ENCODE measurements at regions not wholly inside any gene's neighbourhood (a gene's known extent, or its start where the extent isn't known, plus 50 kb on each side); places are given as distances from the start of the nearest gene placed in this dataset.

- intact Hi-C loops (cut with micrococcal nuclease) = no loop called here
- Mint-ChIP-seq H3K4me1 (no peaks in the 10 kb centered on the region), H3K36me3 (no peaks in the 10 kb centered on the region)
Measured at GRCh38 chr5:103623425-103623824, 60.8 kb upstream of the NUDT12 start.

GRCh38 chr5:103621548-103621930 lies 59.0 kb upstream of the NUDT12 start:
- H3K27ac Mint-ChIP-seq = no peak overlapping the region
- no peak overlapping the region for H3K4me3 ChIP-seq (ENCODE audit: low read length in 2 of 2)
- no peaks in the 10 kb centered on the region for H3K27me3 ChIP-seq (ENCODE audit: insufficient read depth, low read length)
- no peak for DNase-seq
- no peaks in the 10 kb centered on the region for H3K4me1 ChIP-seq (ENCODE audit: insufficient read depth, low read length)
- intact Hi-C loops (cut with micrococcal nuclease) = no loop called here
- H3K36me3 ChIP-seq (ENCODE audit: insufficient read depth, low read length) = no peaks in the 10 kb centered on the region
- H3K27ac ChIP-seq (ENCODE audit: low read depth, low read length) = no peak overlapping the region
- POLR2A ChIA-PET (ENCODE audit: partially characterized antibody) = no interaction called here
- H3K27me3 Mint-ChIP-seq = no peaks in the 10 kb centered on the region
- H3K9me3 ChIP-seq (ENCODE audit: control insufficient read depth in 1 of 2, low read length in 2 of 2) = no peaks in the 10 kb centered on the region
- peaks cover 0 to 3% (median 0%) of the 10 kb centered on the region in 8 donors for H3K9me3 Mint-ChIP-seq
- CTCF ChIA-PET (ENCODE audit: partially characterized antibody) = no interaction called here
- H3K4me1 Mint-ChIP-seq = no peaks in the 10 kb centered on the region
- no peaks in the 10 kb centered on the region for H3K36me3 Mint-ChIP-seq
- no peak overlapping the region for H3K4me3 Mint-ChIP-seq

More at GRCh38 chr5:103623425-103623824, 60.8 kb upstream of the NUDT12 start:
- no peaks in the 10 kb centered on the region for H3K36me3 ChIP-seq (ENCODE audit: insufficient read depth, low read length)
- no peak overlapping the region for H3K27ac Mint-ChIP-seq
- ChIA-PET CTCF (ENCODE audit: partially characterized antibody) (no interaction called here), POLR2A (ENCODE audit: partially characterized antibody) (no interaction called here)
- no peaks in the 10 kb centered on the region for H3K9me3 ChIP-seq (ENCODE audit: control insufficient read depth in 1 of 2, low read length in 2 of 2)
- no peak overlapping the region for H3K4me3 ChIP-seq (ENCODE audit: low read length in 2 of 2)
- DNase-seq = no peak
- peaks cover 0 to 3% (median 0%) of the 10 kb centered on the region in 8 donors for H3K9me3 Mint-ChIP-seq
- no peaks in the 10 kb centered on the region for H3K4me1 ChIP-seq (ENCODE audit: insufficient read depth, low read length)
- no peaks in the 10 kb centered on the region for H3K27me3 ChIP-seq (ENCODE audit: insufficient read depth, low read length)
- H3K27ac ChIP-seq (ENCODE audit: low read depth, low read length) = no peak overlapping the region
- H3K4me3 Mint-ChIP-seq = no peak overlapping the region
- H3K27me3 Mint-ChIP-seq = no peaks in the 10 kb centered on the region

GRCh38 chr5:103620851-103621547 lies 58.4 kb upstream of the NUDT12 start:
- ChIA-PET CTCF (ENCODE audit: partially characterized antibody) (no interaction called here), POLR2A (ENCODE audit: partially characterized antibody) (no interaction called here)
- no peak overlapping the region for H3K4me3 Mint-ChIP-seq
- no peaks in the 10 kb centered on the region for H3K4me1 ChIP-seq (ENCODE audit: insufficient read depth, low read length)
- H3K4me3 ChIP-seq (ENCODE audit: low read length in 2 of 2) = no peak overlapping the region
- no peak for DNase-seq
- H3K4me1 Mint-ChIP-seq = no peaks in the 10 kb centered on the region
- no peaks in the 10 kb centered on the region for H3K27me3 ChIP-seq (ENCODE audit: insufficient read depth, low read length)
- no peaks in the 10 kb centered on the region for H3K36me3 ChIP-seq (ENCODE audit: insufficient read depth, low read length)
- H3K9me3 ChIP-seq (ENCODE audit: control insufficient read depth in 1 of 2, low read length in 2 of 2) = no peaks in the 10 kb centered on the region
- intact Hi-C loops (cut with micrococcal nuclease) = no loop called here
- no peak overlapping the region for H3K27ac Mint-ChIP-seq
- H3K36me3 Mint-ChIP-seq = no peaks in the 10 kb centered on the region
- H3K9me3 Mint-ChIP-seq = peaks cover 0 to 3% (median 0%) of the 10 kb centered on the region in 8 donors
- no peaks in the 10 kb centered on the region for H3K27me3 Mint-ChIP-seq
- no peak overlapping the region for H3K27ac ChIP-seq (ENCODE audit: low read depth, low read length)

- Histone ChIP-seq H3K4me1 (ENCODE audit: insufficient read depth, low read length) (no peaks in the 10 kb centered on the region), H3K27ac (ENCODE audit: low read depth, low read length) (no peak overlapping the region), H3K27me3 (ENCODE audit: insufficient read depth, low read length) (no peaks in the 10 kb centered on the region), H3K4me3 (ENCODE audit: low read length in 2 of 2) (no peak overlapping the region), H3K36me3 (ENCODE audit: insufficient read depth, low read length) (no peaks in the 10 kb centered on the region), H3K9me3 (ENCODE audit: control insufficient read depth in 1 of 2, low read length in 2 of 2) (no peaks in the 10 kb centered on the region)
- no peaks in the 10 kb centered on the region for H3K9me3 Mint-ChIP-seq
- ChIA-PET POLR2A (ENCODE audit: partially characterized antibody) (no interaction called here), CTCF (ENCODE audit: partially characterized antibody) (interaction anchor here (0.6 kb wide), 1 partner anchor 373 kb away, joined by 5 read pairs; no protein-coding TSS in a partner anchor)
- no peaks in the 10 kb centered on the region for H3K27me3 Mint-ChIP-seq
- H3K27ac Mint-ChIP-seq = no peak overlapping the region
- DNase-seq = no peak
- no peaks in the 10 kb centered on the region for H3K4me1 Mint-ChIP-seq
- no peak overlapping the region for H3K4me3 Mint-ChIP-seq
- H3K36me3 Mint-ChIP-seq = no peaks in the 10 kb centered on the region
- intact Hi-C loops (cut with micrococcal nuclease) = no loop called here
Measured at GRCh38 chr5:103617913-103618312, 55.3 kb upstream of the NUDT12 start.

GRCh38 chr5:103617090-103617489 lies 54.5 kb upstream of the NUDT12 start:
- H3K27ac ChIP-seq (ENCODE audit: low read depth, low read length) = no peak overlapping the region
- H3K4me3 ChIP-seq (ENCODE audit: low read length in 2 of 2) = no peak overlapping the region
- intact Hi-C loops (cut with micrococcal nuclease) = no loop called here
- H3K27me3 Mint-ChIP-seq = no peaks in the 10 kb centered on the region
- no peaks in the 10 kb centered on the region for H3K9me3 ChIP-seq (ENCODE audit: control insufficient read depth in 1 of 2, low read length in 2 of 2)
- H3K4me1 Mint-ChIP-seq = no peaks in the 10 kb centered on the region
- no peaks in the 10 kb centered on the region for H3K27me3 ChIP-seq (ENCODE audit: insufficient read depth, low read length)
- no peak for DNase-seq
- POLR2A ChIA-PET (ENCODE audit: partially characterized antibody) = no interaction called here
- no peaks in the 10 kb centered on the region for H3K9me3 Mint-ChIP-seq
- H3K27ac Mint-ChIP-seq = no peak overlapping the region
- no peak overlapping the region for H3K4me3 Mint-ChIP-seq
- no peaks in the 10 kb centered on the region for H3K36me3 ChIP-seq (ENCODE audit: insufficient read depth, low read length)
- CTCF ChIA-PET (ENCODE audit: partially characterized antibody) = no interaction called here
- H3K36me3 Mint-ChIP-seq = no peaks in the 10 kb centered on the region
- no peaks in the 10 kb centered on the region for H3K4me1 ChIP-seq (ENCODE audit: insufficient read depth, low read length)

GRCh38 chr5:103612545-103612944 lies 50.0 kb upstream of the NUDT12 start:
- CTCF ChIA-PET (ENCODE audit: partially characterized antibody) = no interaction called here
- Histone ChIP-seq H3K4me3 (ENCODE audit: low read length in 2 of 2) (no peak overlapping the region), H3K9me3 (ENCODE audit: control insufficient read depth in 1 of 2, low read length in 2 of 2) (no peaks in the 10 kb centered on the region), H3K4me1 (ENCODE audit: insufficient read depth, low read length) (no peaks in the 10 kb centered on the region), H3K36me3 (ENCODE audit: insufficient read depth, low read length) (no peaks in the 10 kb centered on the region), H3K27me3 (ENCODE audit: insufficient read depth, low read length) (no peaks in the 10 kb centered on the region), H3K27ac (ENCODE audit: low read depth, low read length) (no peak overlapping the region)
- no peak overlapping the region for H3K4me3 Mint-ChIP-seq
- intact Hi-C loops (cut with micrococcal nuclease) = no loop called here
- POLR2A ChIA-PET (ENCODE audit: partially characterized antibody) = no interaction called here
- no peaks in the 10 kb centered on the region for H3K27me3 Mint-ChIP-seq
- H3K4me1 Mint-ChIP-seq = no peaks in the 10 kb centered on the region
- no peaks in the 10 kb centered on the region for H3K36me3 Mint-ChIP-seq
- H3K27ac Mint-ChIP-seq = no peak overlapping the region
- H3K9me3 Mint-ChIP-seq = peaks cover 0 to 3% (median 0%) of the 10 kb centered on the region in 8 donors
- no peak for DNase-seq
